ENCODE measurements at regions not wholly inside any gene's neighbourhood (a gene's known extent, or its start where the extent isn't known, plus 50 kb on each side); places are given as distances from the start of the nearest gene placed in this dataset.

DNA sequence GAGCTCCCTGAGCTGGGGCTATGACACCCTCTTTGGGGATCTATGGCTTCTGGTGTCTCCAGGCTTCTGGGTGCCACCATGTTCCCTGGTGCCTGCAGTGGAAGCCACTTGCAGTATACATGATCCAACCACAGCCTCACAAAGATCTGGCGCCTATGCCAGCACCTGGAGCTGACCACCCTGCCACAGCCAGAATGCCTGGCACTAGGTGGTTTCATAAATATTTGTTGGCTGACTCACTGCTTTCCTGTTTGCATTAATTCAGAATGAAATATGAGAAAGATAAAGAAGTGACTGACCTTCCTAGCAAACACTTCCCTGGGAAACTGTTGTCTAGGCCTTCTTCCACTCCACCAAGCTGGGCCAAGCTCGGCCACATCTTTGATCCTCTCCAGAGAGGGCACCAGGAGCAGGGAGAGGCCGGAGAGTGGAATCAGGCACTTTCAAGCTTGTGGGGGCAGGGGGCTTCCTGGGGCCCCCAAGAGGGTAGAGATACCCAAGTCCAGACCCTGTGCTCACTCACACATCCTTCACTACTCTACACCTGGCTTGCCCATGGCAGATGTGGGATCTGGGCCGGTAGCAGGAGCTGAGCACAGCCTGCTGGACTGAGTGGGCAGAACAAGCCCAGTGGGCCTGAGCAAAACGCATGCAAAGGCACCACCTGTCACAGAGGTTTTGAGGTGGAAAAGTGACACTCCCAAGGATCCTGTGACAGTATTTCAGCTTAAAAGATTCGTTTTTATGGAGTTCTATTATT, 565.7 kb downstream of the SLC4A3 start:
- no peak for TF ChIP-seq EZH2 (IDR thresholded peaks at IDR 0.05; ENCODE audit: insufficient read depth, low read length)
- no peak for TF ChIP-seq CTCF (IDR thresholded peaks at IDR 0.05; ENCODE audit: insufficient read depth, low read depth, low read length)
